ENCODE measurements at regions not wholly inside any gene's neighbourhood (a gene's known extent, or its start where the extent isn't known, plus 50 kb on each side); places are given as distances from the start of the nearest gene placed in this dataset.

- TF ChIP-seq TBP (IDR thresholded peaks at IDR 0.05; ENCODE audit: low read depth, low read length) (no peak), E2F6 (IDR thresholded peaks at IDR 0.05) (no peak), CTBP2 (IDR thresholded peaks at IDR 0.05; ENCODE audit: borderline replicate concordance, insufficient read depth, insufficient read length, low read length) (no peak)
Measured at GRCh38 chr16:73232555-73233328, 184.8 kb upstream of the ZFHX3 start (continued).

All from H1 (cell line).